Left lung (tissue), 4 donors: ENCODE measurements at regions not wholly inside any gene's neighbourhood (a gene's known extent, or its start where the extent isn't known, plus 50 kb on each side); places are given as distances from the start of the nearest gene placed in this dataset.

ENCODE experiments used
- ATAC-seq: fragments of 200-7000 bp; cut with Tn5 transposase; one replicate; pipeline ENCODE4 v1.9.1; 2020; ENCODE audit warnings: moderate library complexity
- DNase-seq, 4 donors: peaks; one replicate each; pipeline ENCODE4 v3.0.0-alpha.2; 2013 to 2020
- H3K27ac ChIP-seq, 2 donors: fragments of 200-600 bp; sonication (generic) in 1 of 2; one replicate each; pipeline versions ENCODE4 v1.5.0 to v1.8.0; 2020 to 2021
- H3K27me3 ChIP-seq, 2 donors: fragments of 200-600 bp; sonication (generic) in 1 of 2; one replicate each; pipeline versions ENCODE4 v1.5.0 to v1.8.0; 2020 to 2021
- H3K36me3 ChIP-seq, 2 donors: fragments of 200-600 bp; sonication (generic) in 1 of 2; one replicate each; pipeline versions ENCODE4 v1.5.0 to v1.8.0; 2020 to 2021
- H3K4me1 ChIP-seq, 2 donors: fragments of 200-600 bp; one replicate each; pipeline ENCODE4 v1.8.0; 2021
- H3K4me3 ChIP-seq, 2 donors: fragments of 200-600 bp; sonication (generic) in 1 of 2; one replicate each; pipeline versions ENCODE4 v1.5.0 to v1.8.0; 2020 to 2021; ENCODE audit warnings: mild to moderate bottlenecking in 1 of 2
- H3K9me3 ChIP-seq, 2 donors: fragments of 200-600 bp; sonication (generic) in 1 of 2; one replicate each; pipeline versions ENCODE4 v1.5.0 to v1.8.0; 2020 to 2021
- CTCF ChIP-seq, 2 donors: fragments of 200-600 bp; sonication (generic) in 1 of 2; IDR thresholded peaks; one replicate each; pipeline versions ENCODE4 v1.5.0 to v1.8.0; 2021; ENCODE audit warnings: antibody characterized with exemption in 2 of 2
- intact Hi-C, 2 donors: fragments of 100-400 bp; cut with DNase I; formaldehyde crosslinking; loops; one replicate each; pipeline versions ENCODE4 v1.11.2 to v1.14.2; 2022
- donor health status: DM: no; HTN: yes; CAD: no.
- donor health status: DM: no; HTN: no; CAD: no.

- Histone ChIP-seq H3K9me3 (no peaks in the 10 kb centered on the region), H3K36me3 (no peaks in the 10 kb centered on the region), H3K4me1 (no peaks in the 10 kb centered on the region), H3K4me3 (no peak overlapping the region), H3K27ac (no peak overlapping the region), H3K27me3 (no peaks in the 10 kb centered on the region)
- intact Hi-C loops, result no loop called here
- ATAC-seq (no peak), DNase-seq (peak in 3 of 4 donors; percentile 9 to 44 (median 24))
- no peak for TF ChIP-seq CTCF (IDR thresholded peaks at IDR 0.05)
Measured at GRCh38 chrX:116667346-116668134, 204.8 kb upstream of the CT83 start.

DNA sequence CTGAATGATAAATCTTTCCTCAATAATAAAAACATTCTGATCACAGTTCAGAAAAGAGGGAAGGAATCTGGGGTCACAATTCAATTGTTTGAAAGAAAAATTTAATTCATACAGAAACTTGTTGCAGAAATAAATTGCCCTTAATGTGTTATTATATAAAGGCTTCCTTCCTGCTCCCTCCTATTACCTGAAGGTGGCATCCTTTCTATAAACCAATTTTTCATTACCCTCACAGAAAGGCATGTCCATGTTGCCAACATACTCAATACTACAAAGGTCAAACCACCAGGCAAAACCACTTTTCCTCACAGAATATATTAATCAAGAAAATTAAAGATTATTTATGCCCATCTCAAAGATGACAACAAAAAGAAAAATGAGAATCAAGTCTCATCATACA, 194.3 kb upstream of the CT83 start:
- intact Hi-C loops, result no loop called here
- Histone ChIP-seq H3K36me3 (no peaks in the 10 kb centered on the region), H3K27me3 (no peaks in the 10 kb centered on the region), H3K27ac (no peak overlapping the region), H3K9me3 (no peaks in the 10 kb centered on the region), H3K4me3 (no peak overlapping the region), H3K4me1 (no peaks in the 10 kb centered on the region)
- DNase-seq, result no peak
- no peak for ATAC-seq
- no peak for TF ChIP-seq CTCF (IDR thresholded peaks at IDR 0.05)

- no peak overlapping the region for H3K4me3 ChIP-seq
- H3K27ac ChIP-seq, result no peak overlapping the region
- intact Hi-C loops, result no loop called here
- no peaks in the 10 kb centered on the region for H3K4me1 ChIP-seq
- ATAC-seq (no peak), DNase-seq (no peak)
- no peaks in the 10 kb centered on the region for H3K36me3 ChIP-seq
- no peaks in the 10 kb centered on the region for H3K27me3 ChIP-seq
- H3K9me3 ChIP-seq, result no peaks in the 10 kb centered on the region
- TF ChIP-seq CTCF (IDR thresholded peaks at IDR 0.05), result no peak
Measured at GRCh38 chrX:116628464-116628863, 165.7 kb upstream of the CT83 start.

DNA sequence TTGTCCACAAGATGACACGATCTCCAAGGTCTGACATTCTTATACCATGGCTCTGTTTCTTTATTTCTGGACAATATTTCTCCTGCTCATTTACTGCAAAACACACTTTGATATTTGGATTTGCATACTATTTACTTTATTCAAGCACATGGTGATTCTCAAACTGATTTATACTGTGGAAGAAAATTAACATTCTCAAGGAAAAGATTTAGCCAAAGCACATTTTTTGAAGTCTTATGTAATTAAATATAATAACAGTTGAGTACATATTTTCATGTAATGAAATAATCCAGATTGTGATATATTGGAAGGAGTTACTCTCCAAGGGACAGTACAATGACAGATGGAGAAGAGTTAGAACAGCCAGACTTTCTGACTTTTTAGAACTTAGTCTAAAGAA, 155.8 kb upstream of the CT83 start:
- Histone ChIP-seq H3K27ac (no peak overlapping the region), H3K27me3 (no peaks in the 10 kb centered on the region), H3K4me1 (no peaks in the 10 kb centered on the region), H3K9me3 (no peaks in the 10 kb centered on the region), H3K36me3 (no peaks in the 10 kb centered on the region), H3K4me3 (no peak overlapping the region)
- no peak for DNase-seq
- TF ChIP-seq CTCF (IDR thresholded peaks at IDR 0.05), result no peak
- ATAC-seq, result no peak
- intact Hi-C loops, result no loop called here

GRCh38 chrX:116607776-116608175, 145.0 kb upstream of the CT83 start:
- ATAC-seq, result no peak
- TF ChIP-seq CTCF (IDR thresholded peaks at IDR 0.05), result no peak
- no peaks in the 10 kb centered on the region for H3K9me3 ChIP-seq

More at GRCh38 chrX:116607776-116608175, 145.0 kb upstream of the CT83 start:
- Histone ChIP-seq H3K4me1 (no peaks in the 10 kb centered on the region), H3K27ac (no peak overlapping the region), H3K27me3 (no peaks in the 10 kb centered on the region), H3K4me3 (no peak overlapping the region), H3K36me3 (no peaks in the 10 kb centered on the region)
- no peak for DNase-seq
- intact Hi-C loops, result no loop called here
